ENCODE measurements at regions not wholly inside any gene's neighbourhood (a gene's known extent, or its start where the extent isn't known, plus 50 kb on each side); places are given as distances from the start of the nearest gene placed in this dataset.

DNA sequence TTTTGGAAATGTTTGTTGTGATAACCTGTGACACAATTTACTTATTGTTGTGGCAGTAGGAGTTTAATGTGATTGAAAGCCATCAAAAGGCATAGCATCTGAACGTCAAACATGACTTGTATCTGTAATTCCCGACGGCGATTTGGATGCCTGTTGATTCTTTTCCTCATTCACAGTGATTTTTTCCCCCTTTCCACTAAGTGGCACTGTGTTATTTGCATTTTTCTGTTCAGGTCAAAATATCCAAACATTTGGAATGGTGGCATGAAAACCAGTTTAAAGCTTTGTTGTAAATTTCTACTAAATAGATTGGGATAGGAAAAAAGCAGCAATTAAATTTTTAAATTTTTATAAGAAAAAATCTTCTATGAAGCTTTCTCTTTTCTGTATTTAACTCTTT is 259.9 kb upstream of the KCNH8 start:
- TF ChIP-seq, protein P1, sequence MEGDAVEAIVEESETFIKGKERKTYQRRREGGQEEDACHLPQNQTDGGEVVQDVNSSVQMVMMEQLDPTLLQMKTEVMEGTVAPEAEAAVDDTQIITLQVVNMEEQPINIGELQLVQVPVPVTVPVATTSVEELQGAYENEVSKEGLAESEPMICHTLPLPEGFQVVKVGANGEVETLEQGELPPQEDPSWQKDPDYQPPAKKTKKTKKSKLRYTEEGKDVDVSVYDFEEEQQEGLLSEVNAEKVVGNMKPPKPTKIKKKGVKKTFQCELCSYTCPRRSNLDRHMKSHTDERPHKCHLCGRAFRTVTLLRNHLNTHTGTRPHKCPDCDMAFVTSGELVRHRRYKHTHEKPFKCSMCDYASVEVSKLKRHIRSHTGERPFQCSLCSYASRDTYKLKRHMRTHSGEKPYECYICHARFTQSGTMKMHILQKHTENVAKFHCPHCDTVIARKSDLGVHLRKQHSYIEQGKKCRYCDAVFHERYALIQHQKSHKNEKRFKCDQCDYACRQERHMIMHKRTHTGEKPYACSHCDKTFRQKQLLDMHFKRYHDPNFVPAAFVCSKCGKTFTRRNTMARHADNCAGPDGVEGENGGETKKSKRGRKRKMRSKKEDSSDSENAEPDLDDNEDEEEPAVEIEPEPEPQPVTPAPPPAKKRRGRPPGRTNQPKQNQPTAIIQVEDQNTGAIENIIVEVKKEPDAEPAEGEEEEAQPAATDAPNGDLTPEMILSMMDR (IDR thresholded peaks at IDR 0.05; ENCODE audit: low read length) = no peak
- no peak for TF ChIP-seq EZH2 (IDR thresholded peaks at IDR 0.05; ENCODE audit: borderline replicate concordance, low read length)
